Endothelial cell of umbilical vein (primary cell): ENCODE measurements at regions not wholly inside any gene's neighbourhood (a gene's known extent, or its start where the extent isn't known, plus 50 kb on each side); places are given as distances from the start of the nearest gene placed in this dataset.

Experiments
- BruUV-seq: library from RNA; stranded (reverse); fragments of 400-500 nt; replicated peaks from 2 replicates; lab custom pipeline; 2021; lab: Mats Ljungman, UMichigan
- CTCF ChIA-PET: fragments of 300-600, 350-600 bp; sonication (Branson Sonifier 250); formaldehyde crosslinking; loops from one replicate; lab custom pipeline; 2021; ENCODE audit warnings: antibody characterized with exemption, inconsistent platforms; lab: Charles Lee
- POLR2A ChIA-PET: fragments of 300-600, 350-600 bp; sonication (Branson Sonifier 250); formaldehyde crosslinking; loops from one replicate; lab custom pipeline; 2021; ENCODE audit warnings: antibody characterized with exemption, inconsistent platforms; lab: Charles Lee
- DNase-seq: peaks from one replicate; pipeline ENCODE4 v3.0.0-alpha.2; 2011; ENCODE audit warnings: low read depth, low spot score
- FAIRE-seq: peaks from 2 replicates; lab custom pipeline; 2011; peaks lifted over from hg19 to GRCh38; lab: Jason Lieb, UNC
- H2AFZ ChIP-seq: 2 replicates; pipeline ENCODE4 v1.6.0; 2012; ENCODE audit warnings: low read depth, low read length, control low read depth, inconsistent platforms
- H3K27ac ChIP-seq: 2 replicates; pipeline ENCODE4 v1.5.1; 2011; ENCODE audit warnings: low read depth, mild to moderate bottlenecking, control low read depth, low read length, moderate library complexity; ENCODE audit not compliant: insufficient read depth
- H3K27me3 ChIP-seq, 2 experiments: 2 replicates each; pipeline versions ENCODE4 v1.6.0 to v1.6.1; 2011; ENCODE audit warnings: low read length in 2 of 2, mixed read lengths in 1 of 2; ENCODE audit not compliant: control insufficient read depth in 2 of 2, insufficient read depth in 2 of 2
- H3K36me3 ChIP-seq, 2 experiments: 2 replicates in 1 of 2; 3 replicates in 1 of 2; pipeline ENCODE4 v1.5.1; 2011; ENCODE audit warnings: low read length in 2 of 2, mild to moderate bottlenecking in 1 of 2, moderate library complexity in 1 of 2; ENCODE audit not compliant: control insufficient read depth in 2 of 2, insufficient read depth in 2 of 2; ENCODE audit errors: extremely low read depth in 1 of 2
- H3K4me1 ChIP-seq: 3 replicates; pipeline ENCODE4 v1.5.1; 2011; ENCODE audit warnings: mild to moderate bottlenecking, low read length; ENCODE audit not compliant: control insufficient read depth, insufficient read depth; ENCODE audit errors: extremely low read depth
- H3K4me2 ChIP-seq: 2 replicates; pipeline ENCODE4 v1.6.1; 2011; ENCODE audit warnings: low read length, control low read depth, mixed read lengths; ENCODE audit not compliant: insufficient read depth
- H3K4me3 ChIP-seq, 3 experiments: fragments of 200-600 bp in 1 of 3; sonication (generic), shearing (Covaris generic) in 1 of 3; replicated peaks in 1 of 3; 2 replicates each; pipeline ENCODE4 v1.5.1; 2011 to 2016; ENCODE audit warnings: control low read depth in 3 of 3, low read length in 3 of 3, mild to moderate bottlenecking in 2 of 3, inconsistent platforms in 1 of 3, low read depth in 1 of 3, moderate library complexity in 1 of 3; ENCODE audit not compliant: insufficient read depth in 1 of 3
- H3K79me2 ChIP-seq: 2 replicates; pipeline ENCODE4 v1.6.0; 2012; ENCODE audit warnings: low read length, inconsistent platforms; ENCODE audit not compliant: control insufficient read depth, insufficient read depth
- H3K9ac ChIP-seq: replicated peaks from 2 replicates; pipeline ENCODE3; 2011; ENCODE audit warnings: low read length, control low read depth; ENCODE audit not compliant: insufficient read depth; ENCODE audit errors: extremely low read depth
- H3K9me1 ChIP-seq: replicated peaks from 3 replicates; pipeline ENCODE4 v1.6.0; 2011; ENCODE audit warnings: mild to moderate bottlenecking, low read length; ENCODE audit not compliant: control insufficient read depth, insufficient read depth; ENCODE audit errors: extremely low read depth
- H3K9me3 ChIP-seq: replicated peaks from 2 replicates; pipeline ENCODE4 v1.5.1; 2012; ENCODE audit warnings: low read length, inconsistent platforms; ENCODE audit not compliant: control insufficient read depth, insufficient read depth
- H4K20me1 ChIP-seq: replicated peaks from 2 replicates; pipeline ENCODE3; 2011; ENCODE audit warnings: mild to moderate bottlenecking, low read length; ENCODE audit not compliant: control insufficient read depth, insufficient read depth; ENCODE audit errors: extremely low read depth
- CTCF ChIP-seq, 2 donors: IDR thresholded peaks; 1 replicate in 1 of 2; 2 replicates in 1 of 2; pipeline ENCODE4 v1.5.1; 2011; ENCODE audit warnings: low read length in 2 of 2, mild to moderate bottlenecking in 2 of 2, moderate library complexity in 2 of 2, control low read depth in 1 of 2, inconsistent platforms in 1 of 2, low read depth in 1 of 2; ENCODE audit not compliant: insufficient read depth in 1 of 2; ENCODE audit errors: extremely low read depth in 1 of 2
- EZH2 ChIP-seq: IDR thresholded peaks from 2 replicates; pipeline ENCODE4 v1.6.1; 2012; ENCODE audit warnings: borderline replicate concordance, low read depth, mild to moderate bottlenecking, moderate library complexity, low read length, inconsistent platforms; ENCODE audit not compliant: severe bottlenecking
- FOS ChIP-seq: IDR thresholded peaks from 2 replicates; pipeline ENCODE4 v1.6.1; 2011; ENCODE audit warnings: mild to moderate bottlenecking, low read length, moderate library complexity, borderline replicate concordance; ENCODE audit not compliant: insufficient read depth
- GATA2 ChIP-seq: IDR thresholded peaks from 2 replicates; pipeline ENCODE4 v1.7.0; 2011; ENCODE audit warnings: low read depth, mild to moderate bottlenecking, moderate library complexity, mixed read lengths, low read length; ENCODE audit not compliant: insufficient read length, insufficient read depth
- JUN ChIP-seq: IDR thresholded peaks from 2 replicates; pipeline ENCODE4 v1.6.1; 2011; ENCODE audit warnings: borderline replicate concordance, low read depth; ENCODE audit not compliant: insufficient read length, insufficient read depth
- MAX ChIP-seq: IDR thresholded peaks from 2 replicates; pipeline ENCODE4 v1.6.1; 2011; ENCODE audit not compliant: insufficient read depth, insufficient read length
- MYC ChIP-seq: IDR thresholded peaks from one replicate; pipeline ENCODE4 v1.6.1; 2011; ENCODE audit warnings: mild to moderate bottlenecking, low read depth, low read length
- POLR2A ChIP-seq: IDR thresholded peaks from 2 replicates; pipeline ENCODE4 v1.6.1; 2012; ENCODE audit warnings: low read depth, mild to moderate bottlenecking, control low read depth, low read length
- POLR2AphosphoS5 ChIP-seq: IDR thresholded peaks from 2 replicates; pipeline ENCODE4 v1.6.1; 2012; ENCODE audit warnings: low read depth, mild to moderate bottlenecking, control low read depth, low read length, moderate library complexity; ENCODE audit not compliant: insufficient read depth
- dilution Hi-C: fragments of 300-500 bp; cut with MboI; formaldehyde crosslinking; loops from one replicate; pipeline ENCODE4 v1.15.0; 2019; ENCODE audit warnings: low sequenced_read_pairs; ENCODE audit not compliant: extremely low pct_ligation_motif_present
- intact Hi-C: fragments of 100-400 bp; cut with micrococcal nuclease; formaldehyde crosslinking; loops from one replicate; pipeline ENCODE4 v1.10.0; 2022

DNA sequence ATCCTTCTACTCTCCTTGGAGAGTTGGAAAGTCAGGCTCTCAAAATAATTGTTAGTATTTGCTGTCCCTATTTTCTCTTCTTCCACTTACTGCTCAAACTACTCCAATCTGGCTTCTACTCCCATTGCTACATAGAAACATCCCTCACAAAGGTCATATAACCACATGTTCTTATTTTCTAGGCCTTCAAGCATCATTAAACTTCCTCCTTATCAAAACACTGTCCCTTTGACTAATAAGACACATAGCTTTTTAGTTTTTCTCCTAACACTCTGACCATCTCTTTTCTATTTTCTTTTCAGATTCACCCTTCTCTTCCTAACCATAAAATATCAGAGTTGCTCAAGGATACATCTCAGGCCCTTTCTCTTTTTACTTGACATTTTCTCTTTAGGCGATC lies 148.3 kb downstream of the MBD2 start:
- CTCF ChIA-PET = no interaction called here
- intact Hi-C loops = no loop called here

DNA sequence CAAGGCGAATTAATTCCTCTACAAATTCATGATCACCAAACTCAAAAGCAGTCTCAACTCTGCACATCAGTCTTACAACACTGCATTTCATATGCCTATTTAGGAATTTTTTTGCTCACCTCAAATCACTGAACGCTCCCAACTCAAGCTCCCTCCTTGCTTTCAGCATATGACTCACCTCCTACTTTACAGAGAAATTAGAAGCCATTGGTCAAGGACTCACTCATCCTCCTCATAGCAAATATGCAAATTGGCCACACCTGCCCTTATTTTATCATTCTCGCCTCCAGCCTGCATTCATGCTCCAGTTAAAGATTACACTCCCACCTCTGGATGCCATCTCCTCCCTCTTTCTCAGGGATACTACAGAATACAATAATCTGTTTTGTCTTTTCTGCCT lies 148.8 kb downstream of the MBD2 start:
- no peak overlapping the region for H3K27ac ChIP-seq
- H4K20me1 ChIP-seq = no peaks in the 10 kb centered on the region
- no peaks in the 10 kb centered on the region for H3K79me2 ChIP-seq
- no peaks in the 10 kb centered on the region for H3K4me1 ChIP-seq
- POLR2A ChIA-PET = no interaction called here
- TF ChIP-seq MYC = no peak
- no peak for TF ChIP-seq FOS
- TF ChIP-seq CTCF (IDR thresholded peaks at IDR 0.05; ENCODE audit: extremely low read depth in 1 of 2, insufficient read depth in 1 of 2, low read depth in 1 of 2, low read length in 2 of 2) = no peak
- no peak for TF ChIP-seq POLR2A
- no peak for TF ChIP-seq EZH2
- TF ChIP-seq POLR2AphosphoS5 = no peak
- TF ChIP-seq MAX = no peak
- no peak for TF ChIP-seq GATA2
- TF ChIP-seq JUN = no peak
- no peak overlapping the region for H2AFZ ChIP-seq
- no peak overlapping the region for H3K9ac ChIP-seq
- H3K4me3 ChIP-seq = no peak overlapping the region
- no peaks in the 10 kb centered on the region for H3K9me1 ChIP-seq
- no peaks in the 10 kb centered on the region for H3K27me3 ChIP-seq
- dilution Hi-C loops = no loop called here
- DNase-seq (no peak), FAIRE-seq (no peak)
- H3K4me2 ChIP-seq = no peak overlapping the region
- H3K36me3 ChIP-seq = no peaks in the 10 kb centered on the region
- no peaks in the 10 kb centered on the region for H3K9me3 ChIP-seq
- CTCF ChIA-PET = no interaction called here
- no TSS peak for BruUV-seq
- intact Hi-C loops = no loop called here

More for the DNA sequence above, 148.3 kb downstream of the MBD2 start:
- no peaks in the 10 kb centered on the region for H3K36me3 ChIP-seq
- no peak overlapping the region for H3K9ac ChIP-seq
- no peak overlapping the region for H3K27ac ChIP-seq
- no peaks in the 10 kb centered on the region for H3K9me1 ChIP-seq
- H3K9me3 ChIP-seq = no peaks in the 10 kb centered on the region
- no peak overlapping the region for H2AFZ ChIP-seq
- no peaks in the 10 kb centered on the region for H3K27me3 ChIP-seq
- no TSS peak for BruUV-seq
- no peak overlapping the region for H3K4me3 ChIP-seq
- no peak for FAIRE-seq
- H3K4me1 ChIP-seq = no peaks in the 10 kb centered on the region
- DNase-seq = no peak
- POLR2A ChIA-PET = no interaction called here
- no peak overlapping the region for H3K4me2 ChIP-seq
- dilution Hi-C loops = no loop called here
- TF ChIP-seq MYC (no peak), FOS (no peak), GATA2 (no peak), POLR2A (no peak)
- no peaks in the 10 kb centered on the region for H3K79me2 ChIP-seq
- H4K20me1 ChIP-seq = no peaks in the 10 kb centered on the region
